DMS 273 (cell line): ENCODE measurements at regions not wholly inside any gene's neighbourhood (a gene's known extent, or its start where the extent isn't known, plus 50 kb on each side); places are given as distances from the start of the nearest gene placed in this dataset.
A peak's percentile ranks its signal among the peaks of the same experiment; 100 is the strongest.

Experiments
- DNase-seq: peaks from one replicate; lab custom pipeline; 2025; ENCODE audit not compliant: unreplicated experiment; lab: John Stamatoyannopoulos, UW

- DNase-seq = no peak
Observed at GRCh38 chr11:70532731-70533130, 134.4 kb downstream of the CTTN start.

- no peak for DNase-seq
Observed at GRCh38 chr11:70535191-70535971, 137.1 kb downstream of the CTTN start.

GRCh38 chr11:70536051-70536877 is 137.9 kb downstream of the CTTN start:
- DNase-seq = no peak

- DNase-seq = no peak
Observed at GRCh38 chr11:70537576-70538571, 139.5 kb downstream of the CTTN start.

- no peak for DNase-seq
Observed at GRCh38 chr11:70538641-70539359, 140.5 kb downstream of the CTTN start.

- no peak for DNase-seq
Observed at GRCh38 chr11:70539360-70540095, 141.2 kb downstream of the CTTN start.

- DNase-seq = no peak
Observed at GRCh38 chr11:70540196-70540595, 141.9 kb downstream of the CTTN start.

GRCh38 chr11:70541176-70541575 is 142.8 kb downstream of the CTTN start:
- DNase-seq = no peak

GRCh38 chr11:70541699-70542098 is 143.4 kb downstream of the CTTN start:
- DNase-seq = no peak

- no peak for DNase-seq
Observed at GRCh38 chr11:70542406-70542805, 144.1 kb downstream of the CTTN start.

GRCh38 chr11:70542811-70543210 is 144.5 kb downstream of the CTTN start:
- DNase-seq = no peak

GRCh38 chr11:70543611-70544010 is 145.3 kb downstream of the CTTN start:
- DNase-seq = no peak

- DNase-seq = no peak
Observed at GRCh38 chr11:70544067-70544773, 145.9 kb downstream of the CTTN start.

GRCh38 chr11:70544774-70545609 is 146.7 kb downstream of the CTTN start:
- DNase-seq = peak; percentile 21

- peak; percentile 66 for DNase-seq
Observed at GRCh38 chr11:70545610-70545912, 147.2 kb downstream of the CTTN start.

- DNase-seq = no peak
Observed at GRCh38 chr11:70546191-70546940, 148.0 kb downstream of the CTTN start.

- DNase-seq = peak; percentile 52
Observed at GRCh38 chr11:70547386-70547785, 149.1 kb downstream of the CTTN start.
